ENCODE measurements at regions not wholly inside any gene's neighbourhood (a gene's known extent, or its start where the extent isn't known, plus 50 kb on each side); places are given as distances from the start of the nearest gene placed in this dataset.
"Not testable (repeated sequence)": the region's sequence is repeated elsewhere in the genome, so short reads cannot be mapped to it uniquely, and the experiment has no call there.

- no peak for DNase-seq
Observed at GRCh38 chr1:30165116-30165515, 558.3 kb downstream of the MATN1 start.

- DNase-seq: no peak
Observed at GRCh38 chr1:30164693-30165092, 558.7 kb downstream of the MATN1 start.

DNA sequence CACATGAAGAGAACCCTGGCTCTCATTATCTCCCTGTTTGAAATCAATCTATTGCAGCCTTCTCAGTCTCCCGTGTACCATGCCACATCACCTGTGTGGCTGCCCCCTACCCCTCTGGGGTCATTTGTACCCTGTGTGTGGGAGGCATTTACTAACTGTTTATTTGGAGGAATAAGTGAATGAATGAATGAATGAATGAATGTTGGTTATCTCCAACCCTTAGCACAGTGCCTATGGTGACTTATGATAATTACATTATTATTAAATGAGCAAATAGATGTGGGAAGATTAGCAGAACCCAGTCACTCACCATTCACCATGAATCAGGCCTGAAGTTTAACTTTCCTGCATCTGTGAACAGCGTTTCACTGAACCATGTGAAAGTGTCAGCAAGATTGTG lies 560.8 kb downstream of the MATN1 start:
- no peak for DNase-seq

- no peak for DNase-seq
Observed at GRCh38 chr1:30161953-30162352, 561.4 kb downstream of the MATN1 start.

GRCh38 chr1:30160999-30161689 lies 562.2 kb downstream of the MATN1 start:
- no peak for DNase-seq

DNA sequence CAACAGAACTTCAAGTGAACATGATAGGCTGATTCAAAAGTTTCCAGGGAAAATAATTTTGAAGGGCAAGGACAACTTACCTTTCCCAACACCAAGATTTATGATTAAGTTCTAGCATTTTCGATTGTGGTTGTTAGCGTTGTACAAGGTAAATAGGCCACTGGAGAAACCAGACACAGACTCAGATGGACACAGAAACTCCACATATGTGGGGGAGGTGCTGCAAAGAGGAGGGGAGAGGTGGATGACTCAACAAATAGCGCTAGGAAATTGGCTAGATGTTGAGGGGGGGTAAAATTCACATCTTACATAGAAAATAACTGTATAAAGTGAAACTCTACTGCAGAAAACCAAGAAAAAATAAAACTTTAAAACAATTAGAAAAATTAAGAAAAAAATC lies 564.4 kb downstream of the MATN1 start:
- no peak for DNase-seq

GRCh38 chr1:30155698-30156097 lies 567.7 kb downstream of the MATN1 start:
- not testable (repeated sequence) for DNase-seq

GRCh38 chr1:30155253-30155652 lies 568.1 kb downstream of the MATN1 start:
- not testable (repeated sequence) for DNase-seq

DNA sequence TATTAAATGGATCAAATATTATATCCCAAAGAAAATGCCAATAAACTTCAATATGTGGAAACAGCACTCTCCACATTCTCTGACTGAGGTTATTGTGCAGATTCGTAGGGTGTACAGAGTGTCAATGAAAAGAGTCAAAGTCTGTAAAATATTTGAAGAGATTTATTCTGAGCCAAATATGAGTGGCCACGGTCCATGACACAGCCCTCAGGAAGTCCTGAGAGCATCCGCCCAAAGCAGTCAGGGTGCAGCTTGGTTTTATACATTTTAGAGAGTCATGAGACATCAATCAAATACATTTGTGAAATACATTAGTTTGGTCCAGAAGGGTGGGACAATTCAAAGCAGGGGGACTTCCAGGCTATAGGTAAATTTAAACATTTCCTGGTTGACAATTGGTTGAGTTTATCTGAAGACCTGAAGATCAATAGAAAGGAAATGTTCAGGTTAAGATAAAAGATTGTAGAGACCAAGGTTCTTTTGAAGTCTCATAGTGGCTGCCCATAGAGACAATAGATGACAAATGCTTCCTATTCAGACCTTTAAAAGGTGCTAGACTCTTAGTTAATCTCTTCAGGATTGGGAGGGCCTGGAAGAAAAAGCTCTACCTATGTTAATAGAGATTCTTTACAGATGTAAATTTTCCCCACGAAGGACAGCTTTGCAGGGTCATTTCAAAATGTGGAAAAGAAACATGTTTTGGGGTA lies 569.5 kb downstream of the MATN1 start:
- DNase-seq: no peak

DNA sequence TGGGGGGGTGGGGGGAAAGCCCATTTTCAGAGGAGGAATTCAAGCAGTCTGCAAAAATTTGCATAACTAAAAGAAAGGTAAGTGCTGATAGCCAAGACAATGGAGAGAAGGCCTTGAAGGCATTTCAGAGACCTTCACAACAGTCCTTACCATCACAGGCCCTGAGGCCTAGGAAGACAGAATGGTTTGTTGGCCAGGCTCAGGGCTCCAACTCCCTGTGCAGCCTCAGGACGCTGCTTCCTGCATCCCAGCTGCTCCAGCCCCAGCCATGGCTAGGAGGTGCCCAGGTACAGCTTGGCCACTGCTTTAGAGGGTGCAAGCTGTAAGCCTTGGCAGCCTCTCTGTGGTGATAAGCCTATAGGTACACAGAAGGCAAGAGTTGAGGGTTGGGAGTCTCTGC lies 571.6 kb downstream of the MATN1 start:
- DNase-seq: no peak

GRCh38 chr1:30151119-30151518 lies 572.3 kb downstream of the MATN1 start:
- no peak for DNase-seq

DNA sequence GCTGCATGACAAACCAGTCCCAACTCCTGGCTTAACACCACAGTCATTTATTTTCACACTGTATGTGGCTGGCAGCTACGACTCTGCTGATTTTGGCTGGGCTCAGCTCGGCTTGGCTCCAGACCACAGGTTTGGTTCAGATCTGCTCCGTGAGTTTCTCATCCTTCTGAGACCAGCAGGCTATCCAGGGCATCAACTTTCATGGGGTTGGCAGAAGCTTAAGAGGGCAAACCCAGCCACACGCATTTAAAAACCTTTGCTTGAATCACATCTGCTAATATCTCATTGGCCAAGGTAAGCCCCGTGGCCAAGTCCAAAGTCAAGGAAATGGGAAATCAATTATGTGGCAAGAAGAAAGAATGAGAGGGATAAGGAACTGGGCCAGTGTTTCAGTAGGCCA lies 574.2 kb downstream of the MATN1 start:
- no peak for DNase-seq

DNA sequence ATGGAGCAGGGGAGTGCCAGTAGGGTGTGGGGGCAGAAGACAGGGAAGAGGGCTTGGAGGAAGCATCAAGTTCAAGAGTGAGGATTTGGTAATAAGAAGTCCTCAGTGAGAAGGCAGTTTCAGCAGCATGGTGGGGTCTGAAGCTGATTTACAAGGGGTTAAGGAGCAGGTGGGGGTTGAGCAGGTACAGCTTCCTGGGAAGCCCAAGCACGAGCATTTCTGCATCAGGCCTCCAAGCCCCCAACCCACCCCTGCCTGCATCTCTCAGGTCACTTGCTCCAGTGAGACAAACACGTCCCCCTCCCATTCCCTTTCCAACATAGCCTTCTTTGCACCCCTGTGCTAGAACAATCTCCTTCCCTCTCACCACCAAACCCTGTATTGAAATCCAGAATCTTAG lies 574.7 kb downstream of the MATN1 start:
- no peak for DNase-seq

DNA sequence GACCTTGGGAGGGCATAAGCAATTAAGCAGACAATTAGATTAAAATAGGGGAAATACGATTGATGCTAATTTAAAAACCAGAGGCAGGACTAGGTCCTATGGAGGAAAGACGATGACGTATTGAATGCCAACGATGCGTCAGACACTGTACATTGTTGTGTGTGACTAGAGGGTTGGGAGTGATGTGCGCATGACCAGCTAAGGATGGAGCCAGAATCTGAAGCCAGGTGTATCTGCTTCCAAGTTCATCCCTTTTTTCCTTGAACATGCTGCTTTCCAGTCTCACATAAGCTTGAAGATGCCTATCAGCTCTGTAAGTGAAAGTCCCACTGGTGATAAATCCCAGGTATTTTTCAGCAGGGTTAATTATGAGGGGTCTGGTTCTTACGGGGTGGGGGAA lies 576.2 kb downstream of the MATN1 start:
- no peak for DNase-seq

GRCh38 chr1:30146448-30146847 lies 576.9 kb downstream of the MATN1 start:
- DNase-seq: no peak

GRCh38 chr1:30145723-30146303 lies 577.6 kb downstream of the MATN1 start:
- DNase-seq: no peak

- DNase-seq: no peak
Observed at GRCh38 chr1:30144831-30145230, 578.6 kb downstream of the MATN1 start.

DNA sequence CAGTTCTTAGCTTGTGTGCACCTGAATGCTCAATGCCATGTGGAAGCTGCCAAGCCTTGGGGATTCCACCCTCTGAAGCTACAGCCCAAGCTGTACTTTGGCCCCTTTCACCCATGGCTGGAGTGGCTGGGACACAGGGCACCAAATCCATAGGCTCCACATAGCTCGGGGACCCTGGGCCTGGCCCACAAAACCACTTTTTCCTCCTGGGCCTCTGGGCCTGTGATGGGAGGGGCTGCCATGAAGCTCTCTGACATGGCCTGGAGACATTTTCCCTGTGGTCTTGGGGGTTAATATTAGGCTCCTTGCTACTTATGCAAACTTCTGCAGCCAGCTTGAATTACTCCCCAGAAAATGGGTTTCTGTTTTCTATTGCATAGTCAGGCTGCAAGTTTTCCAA lies 579.9 kb downstream of the MATN1 start:
- no peak for DNase-seq

DNA sequence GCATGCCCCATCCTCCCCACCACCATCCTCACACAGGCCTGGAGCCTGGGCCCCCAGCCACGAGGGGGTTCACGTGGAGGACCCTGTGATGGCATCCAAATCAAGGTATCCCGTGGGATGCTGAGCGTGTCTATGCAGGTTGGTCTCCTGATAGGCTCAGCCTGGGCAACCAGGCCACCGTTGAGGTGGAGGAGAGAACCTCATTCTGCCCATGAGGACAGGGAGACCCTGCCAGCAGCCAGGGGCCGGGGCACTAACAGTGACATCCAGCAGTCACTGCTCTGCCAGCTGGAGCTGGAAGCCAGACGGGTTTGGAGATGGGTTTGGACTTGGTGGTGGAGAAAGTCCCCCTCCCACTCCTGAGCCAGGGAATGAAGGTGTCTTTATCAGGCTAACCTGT lies 582.8 kb downstream of the MATN1 start:
- DNase-seq: no peak

DNA sequence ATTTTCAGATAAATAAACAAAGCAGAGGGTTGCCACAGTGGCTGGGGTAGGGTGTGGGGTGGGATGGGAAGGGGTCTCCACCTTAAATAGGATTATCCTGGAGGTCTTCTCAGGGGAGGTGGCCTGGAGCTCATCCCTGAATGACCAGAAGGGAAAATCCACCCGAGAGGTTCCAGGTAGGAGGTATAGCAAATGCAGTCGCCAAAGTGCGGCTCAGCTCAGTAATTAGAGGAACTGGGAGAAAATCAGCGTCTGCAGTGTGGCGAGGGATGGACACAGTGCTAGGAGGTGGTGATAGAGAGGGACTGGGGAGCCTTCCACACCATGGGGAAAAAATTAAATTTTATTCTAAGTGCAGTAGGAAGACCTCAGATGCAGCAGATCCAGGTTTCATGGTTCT lies 584.5 kb downstream of the MATN1 start:
- no peak for DNase-seq

GRCh38 chr1:30137001-30137400 lies 586.4 kb downstream of the MATN1 start:
- no peak for DNase-seq

DNA sequence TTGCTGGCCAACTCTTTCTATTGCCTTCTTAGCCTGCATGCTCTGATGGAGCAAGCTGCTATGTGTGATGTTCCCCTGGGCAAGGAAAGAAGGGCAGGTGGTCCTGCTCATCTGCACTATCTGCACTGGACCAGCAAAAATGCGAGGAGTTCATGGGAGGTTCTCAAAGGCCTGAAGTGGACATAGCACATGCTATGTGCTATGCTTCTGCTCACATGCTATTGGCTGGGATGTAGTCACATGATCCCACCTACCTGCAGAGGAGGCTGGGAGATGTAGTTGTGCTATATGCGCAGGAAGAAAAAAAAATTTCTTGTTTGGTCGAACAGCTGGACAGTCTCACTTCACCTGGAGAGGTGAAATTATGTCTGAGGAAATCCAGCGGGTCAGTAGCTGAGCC lies 587.7 kb downstream of the MATN1 start:
- no peak for DNase-seq

- DNase-seq: no peak
Observed at GRCh38 chr1:30134466-30135217, 588.7 kb downstream of the MATN1 start.
